WTC11 (cell line): ENCODE measurements at regions not wholly inside any gene's neighbourhood (a gene's known extent, or its start where the extent isn't known, plus 50 kb on each side); places are given as distances from the start of the nearest gene placed in this dataset.

Experiments
- ATAC-seq: fragments of 200-7000 bp; cut with Tn5 transposase; 2 replicates; pipeline ENCODE4 v1.10.0; 2021; ENCODE audit warnings: mild to moderate bottlenecking, moderate library complexity
- CTCF ChIA-PET: fragments of 300-600 bp; sonication (Branson Sonifier 250); formaldehyde crosslinking; loops from one replicate; lab custom pipeline; 2021; ENCODE audit warnings: antibody characterized with exemption; lab: Charles Lee
- POLR2A ChIA-PET: fragments of 350-600 bp; sonication (Branson Sonifier 250); formaldehyde crosslinking; loops from one replicate; lab custom pipeline; 2021; ENCODE audit warnings: antibody characterized with exemption; lab: Charles Lee
- DNase-seq: peaks from one replicate; pipeline ENCODE4 v3.0.0; 2021; ENCODE audit warnings: low spot score
- H3K27ac Mint-ChIP-seq: 2 replicates; pipeline ENCODE4 v1.8.0; 2021; ENCODE audit warnings: mixed read lengths
- H3K27me3 Mint-ChIP-seq: 2 replicates; pipeline ENCODE4 v1.8.0; 2021; ENCODE audit warnings: low read depth, mild to moderate bottlenecking, moderate library complexity, mixed read lengths
- H3K36me3 Mint-ChIP-seq: 2 replicates; pipeline ENCODE4 v1.8.0; 2021; ENCODE audit warnings: mixed read lengths
- H3K4me1 Mint-ChIP-seq: 2 replicates; pipeline ENCODE4 v1.8.0; 2022; ENCODE audit warnings: mixed read lengths
- H3K4me3 Mint-ChIP-seq: 2 replicates; pipeline ENCODE4 v1.8.0; 2021; ENCODE audit warnings: mild to moderate bottlenecking, moderate library complexity, mixed read lengths
- H3K9me3 Mint-ChIP-seq: 2 replicates; pipeline ENCODE4 v1.8.0; 2021; ENCODE audit warnings: mixed read lengths
- AR ChIP-seq: fragments of 250-450 bp; sonication (Bioruptor Pico); IDR thresholded peaks from 2 replicates; pipeline ENCODE4 v1.9.0; 2021; ENCODE audit warnings: mild to moderate bottlenecking
- ATF2 ChIP-seq: sonication (generic); formaldehyde crosslinking; IDR thresholded peaks from 2 replicates; pipeline ENCODE4 v1.8.1; 2022; ENCODE audit warnings: low read depth, missing genetic modification reagents, borderline replicate concordance
- E2F1 ChIP-seq: sonication (generic); formaldehyde crosslinking; IDR thresholded peaks from 2 replicates; pipeline ENCODE4 v1.8.0; 2022; ENCODE audit warnings: mild to moderate bottlenecking, missing genetic modification reagents
- E2F5 ChIP-seq: sonication (generic); formaldehyde crosslinking; IDR thresholded peaks from 2 replicates; pipeline ENCODE4 v1.8.1; 2022; ENCODE audit warnings: mild to moderate bottlenecking, moderate library complexity, missing genetic modification reagents
- FOXK1 ChIP-seq: sonication (generic); formaldehyde crosslinking; IDR thresholded peaks from 2 replicates; pipeline ENCODE4 v1.8.0; 2022; ENCODE audit warnings: mild to moderate bottlenecking, moderate library complexity, missing genetic modification reagents
- IRF1 ChIP-seq: sonication (generic); formaldehyde crosslinking; IDR thresholded peaks from 2 replicates; pipeline ENCODE4 v1.8.0; 2023; ENCODE audit warnings: missing genetic modification reagents
- IRF2 ChIP-seq: sonication (generic); formaldehyde crosslinking; IDR thresholded peaks from 2 replicates; pipeline ENCODE4 v1.8.0; 2022; ENCODE audit warnings: low read depth, missing genetic modification reagents, borderline replicate concordance
- KAT7 ChIP-seq: sonication (generic); formaldehyde crosslinking; IDR thresholded peaks from 2 replicates; pipeline ENCODE4 v1.8.1; 2023; ENCODE audit warnings: missing genetic modification reagents, mild to moderate bottlenecking, borderline replicate concordance
- NFATC4 ChIP-seq: fragments of 250-450 bp; sonication (Bioruptor Pico); IDR thresholded peaks from 2 replicates; pipeline ENCODE4 v1.9.0; 2021; ENCODE audit warnings: mild to moderate bottlenecking
- NFE2L1 ChIP-seq: sonication (generic); formaldehyde crosslinking; IDR thresholded peaks from 2 replicates; pipeline ENCODE4 v1.8.1; 2023; ENCODE audit warnings: missing genetic modification reagents
- NR1H2 ChIP-seq: sonication (generic); formaldehyde crosslinking; IDR thresholded peaks from 2 replicates; pipeline ENCODE4 v1.9.0; 2021; ENCODE audit warnings: mild to moderate bottlenecking, moderate library complexity, missing genetic modification reagents
- NR2C2 ChIP-seq: sonication (generic); formaldehyde crosslinking; IDR thresholded peaks from 2 replicates; pipeline ENCODE4 v1.8.0; 2022; ENCODE audit warnings: mild to moderate bottlenecking, missing genetic modification reagents
- NR3C1 ChIP-seq: sonication (generic); formaldehyde crosslinking; conservative IDR thresholded peaks from 2 replicates; pipeline ENCODE4 v1.8.1; 2023; ENCODE audit warnings: low read depth, mild to moderate bottlenecking, missing genetic modification reagents
- PRDM15 ChIP-seq: sonication (generic); formaldehyde crosslinking; IDR thresholded peaks from 2 replicates; pipeline ENCODE4 v1.8.0; 2022; ENCODE audit warnings: missing genetic modification reagents
- PREB ChIP-seq: sonication (generic); formaldehyde crosslinking; IDR thresholded peaks from 2 replicates; pipeline ENCODE4 v1.8.1; 2022; ENCODE audit warnings: mild to moderate bottlenecking, missing genetic modification reagents, moderate library complexity, borderline replicate concordance
- TCF7 ChIP-seq: sonication (generic); formaldehyde crosslinking; IDR thresholded peaks from 2 replicates; pipeline ENCODE4 v1.8.0; 2022; ENCODE audit warnings: mild to moderate bottlenecking, low read depth, missing genetic modification reagents, moderate library complexity
- TEAD4 ChIP-seq: sonication (generic); formaldehyde crosslinking; IDR thresholded peaks from 2 replicates; pipeline ENCODE4 v1.8.0; 2022; ENCODE audit warnings: mild to moderate bottlenecking, missing genetic modification reagents
- USF2 ChIP-seq: sonication (generic); formaldehyde crosslinking; IDR thresholded peaks from 2 replicates; pipeline ENCODE4 v1.8.1; 2023; ENCODE audit warnings: mild to moderate bottlenecking, missing genetic modification reagents, moderate library complexity
- ZBTB43 ChIP-seq: sonication (generic); formaldehyde crosslinking; IDR thresholded peaks from 2 replicates; pipeline ENCODE4 v1.8.1; 2023; ENCODE audit warnings: mild to moderate bottlenecking, missing genetic modification reagents
- ZNF121 ChIP-seq: sonication (generic); formaldehyde crosslinking; IDR thresholded peaks from 2 replicates; pipeline ENCODE4 v1.8.0; 2023; ENCODE audit warnings: missing genetic modification reagents
- ZNF671 ChIP-seq: fragments of 250-450 bp; sonication (Bioruptor Pico); IDR thresholded peaks from 2 replicates; pipeline ENCODE4 v1.8.0; 2021; ENCODE audit warnings: mild to moderate bottlenecking
- ZSCAN18 ChIP-seq: fragments of 250-450 bp; sonication (Bioruptor Pico); IDR thresholded peaks from 2 replicates; pipeline ENCODE4 v2.1.2; 2022; ENCODE audit warnings: mild to moderate bottlenecking, moderate library complexity

- TF ChIP-seq AR (no peak), ZNF671 (CRISPR knock-in tag) (no peak), NR2C2 (CRISPR knock-in tag) (no peak), IRF2 (CRISPR knock-in tag) (no peak), ZNF121 (CRISPR knock-in tag) (no peak), ZSCAN18 (CRISPR knock-in tag) (no peak), TCF7 (CRISPR knock-in tag) (no peak), KAT7 (CRISPR knock-in tag) (no peak), PRDM15 (CRISPR knock-in tag) (no peak), ZBTB43 (CRISPR knock-in tag) (no peak), USF2 (CRISPR knock-in tag) (no peak), NR1H2 (no peak), PREB (CRISPR knock-in tag) (no peak)
Observed at GRCh38 chr6:4365686-4366085, 230.3 kb upstream of the ECI2 start (continued).

GRCh38 chr6:4364711-4365110, 229.3 kb upstream of the ECI2 start:
- H3K4me1 Mint-ChIP-seq: peaks cover 12% of the 10 kb centered on the region
- ATAC-seq: no peak
- POLR2A ChIA-PET: interaction anchor here (0.6 kb wide), 1 partner anchor 453 kb away, joined by 4 read pairs; no protein-coding TSS in a partner anchor
- no peak overlapping the region for H3K27ac Mint-ChIP-seq
- peaks cover 6% of the 10 kb centered on the region; the same call in 1 of the 2 replicates for H3K9me3 Mint-ChIP-seq
- CTCF ChIA-PET: no interaction called here
- no peak for DNase-seq
- peaks cover 3% of the 10 kb centered on the region; the same call in 1 of the 2 replicates for H3K27me3 Mint-ChIP-seq
- no peak overlapping the region for H3K4me3 Mint-ChIP-seq
- no peaks in the 10 kb centered on the region for H3K36me3 Mint-ChIP-seq
- no peak for TF ChIP-seq NFATC4 (CRISPR knock-in tag)
- no peak for TF ChIP-seq TEAD4
- no peak for TF ChIP-seq NR1H2
- TF ChIP-seq FOXK1 (CRISPR knock-in tag): no peak
- no peak for TF ChIP-seq NFE2L1 (CRISPR knock-in tag)
- TF ChIP-seq ATF2: no peak
- TF ChIP-seq E2F1: no peak
- no peak for TF ChIP-seq E2F5
- TF ChIP-seq IRF1: no peak
- TF ChIP-seq NR3C1 (CRISPR knock-in tag): no peak
